NT2/D1 (cell line): ENCODE measurements at regions not wholly inside any gene's neighbourhood (a gene's known extent, or its start where the extent isn't known, plus 50 kb on each side); places are given as distances from the start of the nearest gene placed in this dataset.

Source experiments
- SUZ12 ChIP-seq: IDR thresholded peaks from 2 replicates; pipeline ENCODE4 v1.6.1; 2011; ENCODE audit not compliant: insufficient read length, insufficient read depth; ENCODE audit errors: extremely low read depth
- YY1 ChIP-seq: IDR thresholded peaks from 2 replicates; pipeline ENCODE4 v1.6.1; 2011; ENCODE audit not compliant: insufficient read length, insufficient read depth
- ZNF274 ChIP-seq: IDR thresholded peaks from 2 replicates; pipeline ENCODE4 v1.6.1; 2011; ENCODE audit warnings: mild to moderate bottlenecking, low read depth, low read length

- no peak for TF ChIP-seq ZNF274
- no peak for TF ChIP-seq SUZ12
- TF ChIP-seq YY1, result no peak
These were observed 157.3 kb downstream of the AASDH start for GRCh38 chr4:56229947-56230346.
